ENCODE measurements at regions not wholly inside any gene's neighbourhood (a gene's known extent, or its start where the extent isn't known, plus 50 kb on each side); places are given as distances from the start of the nearest gene placed in this dataset.

GRCh38 chr2:158914066-158914465 is 54.4 kb upstream of the TANC1 start:
- FAIRE-seq: no peak
- H3K4me1 ChIP-seq (ENCODE audit: control insufficient read depth in 3 of 3, insufficient read depth in 2 of 3, low read depth in 1 of 3, low read length in 2 of 3): no peaks in the 10 kb centered on the region
- no peak for DNase-seq

GRCh38 chr2:158914731-158915130 is 53.7 kb upstream of the TANC1 start:
- Histone ChIP-seq H3K4me3 (ENCODE audit: low read depth in 1 of 3, low read length in 3 of 3) (no peak overlapping the region), H3K9me3 (ENCODE audit: control insufficient read depth in 2 of 2, insufficient read depth in 1 of 2, low read depth in 1 of 2, low read length in 1 of 2) (no peaks in the 10 kb centered on the region), H3K4me1 (ENCODE audit: control insufficient read depth in 3 of 3, insufficient read depth in 2 of 3, low read depth in 1 of 3, low read length in 2 of 3) (no peaks in the 10 kb centered on the region), H3K27me3 (ENCODE audit: control insufficient read depth in 3 of 3, insufficient read depth in 3 of 3, low read length in 3 of 3) (no peaks in the 10 kb centered on the region), H3K36me3 (ENCODE audit: control insufficient read depth in 3 of 3, insufficient read depth in 2 of 3, low read depth in 1 of 3, low read length in 3 of 3) (no peaks in the 10 kb centered on the region), H3K27ac (ENCODE audit: low read depth in 1 of 3, low read length in 2 of 3) (no peak overlapping the region)
- WGBS, 3 donors: 73 to 75% (median 74%) methylated on average over 2 of the region's 2 CpGs
- no peak for FAIRE-seq
- no peak for DNase-seq

More at GRCh38 chr2:158914066-158914465, 54.4 kb upstream of the TANC1 start:
- Histone ChIP-seq H3K9me3 (ENCODE audit: control insufficient read depth in 2 of 2, insufficient read depth in 1 of 2, low read depth in 1 of 2, low read length in 1 of 2) (no peaks in the 10 kb centered on the region), H3K27ac (ENCODE audit: low read depth in 1 of 3, low read length in 2 of 3) (no peak overlapping the region), H3K4me3 (ENCODE audit: low read depth in 1 of 3, low read length in 3 of 3) (no peak overlapping the region), H3K36me3 (ENCODE audit: control insufficient read depth in 3 of 3, insufficient read depth in 2 of 3, low read depth in 1 of 3, low read length in 3 of 3) (no peaks in the 10 kb centered on the region), H3K27me3 (ENCODE audit: control insufficient read depth in 3 of 3, insufficient read depth in 3 of 3, low read length in 3 of 3) (no peaks in the 10 kb centered on the region)

- WGBS, 3 donors: 68 to 85% (median 77%) methylated on average over 2 of the region's 2 CpGs
- DNase-seq: no peak
- H3K4me1 ChIP-seq (ENCODE audit: control insufficient read depth in 3 of 3, insufficient read depth in 2 of 3, low read depth in 1 of 3, low read length in 2 of 3): no peaks in the 10 kb centered on the region
- H3K4me3 ChIP-seq (ENCODE audit: low read depth in 1 of 3, low read length in 3 of 3): no peak overlapping the region
- H3K36me3 ChIP-seq (ENCODE audit: control insufficient read depth in 3 of 3, insufficient read depth in 2 of 3, low read depth in 1 of 3, low read length in 3 of 3): no peaks in the 10 kb centered on the region
- no peak for FAIRE-seq
- H3K9me3 ChIP-seq (ENCODE audit: control insufficient read depth in 2 of 2, insufficient read depth in 1 of 2, low read depth in 1 of 2, low read length in 1 of 2): peaks cover 0 to 4% of the 10 kb centered on the region in 2 donors
- no peaks in the 10 kb centered on the region for H3K27me3 ChIP-seq (ENCODE audit: control insufficient read depth in 3 of 3, insufficient read depth in 3 of 3, low read length in 3 of 3)
- no peak overlapping the region for H3K27ac ChIP-seq (ENCODE audit: low read depth in 1 of 3, low read length in 2 of 3)
Measured at GRCh38 chr2:158917121-158917520, 51.3 kb upstream of the TANC1 start.

- Histone ChIP-seq H3K36me3 (ENCODE audit: control insufficient read depth in 3 of 3, insufficient read depth in 2 of 3, low read depth in 1 of 3, low read length in 3 of 3) (no peaks in the 10 kb centered on the region), H3K4me3 (ENCODE audit: low read depth in 1 of 3, low read length in 3 of 3) (no peak overlapping the region), H3K9me3 (ENCODE audit: control insufficient read depth in 2 of 2, insufficient read depth in 1 of 2, low read depth in 1 of 2, low read length in 1 of 2) (peaks cover 0 to 4% of the 10 kb centered on the region in 2 donors), H3K27ac (ENCODE audit: low read depth in 1 of 3, low read length in 2 of 3) (no peak overlapping the region), H3K4me1 (ENCODE audit: control insufficient read depth in 3 of 3, insufficient read depth in 2 of 3, low read depth in 1 of 3, low read length in 2 of 3) (no peaks in the 10 kb centered on the region), H3K27me3 (ENCODE audit: control insufficient read depth in 3 of 3, insufficient read depth in 3 of 3, low read length in 3 of 3) (no peaks in the 10 kb centered on the region)
- DNase-seq (no peak), FAIRE-seq (no peak)
Measured at GRCh38 chr2:158918452-158918851, 50.0 kb upstream of the TANC1 start.
